GM18907 (cell line): ENCODE measurements at regions not wholly inside any gene's neighbourhood (a gene's known extent, or its start where the extent isn't known, plus 50 kb on each side); places are given as distances from the start of the nearest gene placed in this dataset.
"Not testable (repeated sequence)": the region's sequence is repeated elsewhere in the genome, so short reads cannot be mapped to it uniquely, and the experiment has no call there.

Experiments used
- ATAC-seq: cut with Tn5 transposase; IDR thresholded peaks from one replicate; pipeline ENCODE4 v1.9.1; 2021; ENCODE audit warnings: mild to moderate bottlenecking, moderate library complexity; ENCODE audit not compliant: unreplicated experiment

- no peak for ATAC-seq
Observed at GRCh38 chr15:59904450-59905135, 99.5 kb upstream of the FOXB1 start.

- no peak for ATAC-seq
Observed at GRCh38 chr15:59896663-59897074, 107.4 kb upstream of the FOXB1 start.

- no peak for ATAC-seq
Observed at GRCh38 chr15:59894835-59895234, 109.3 kb upstream of the FOXB1 start.

- ATAC-seq, result no peak
Observed at GRCh38 chr15:59892985-59893384, 111.1 kb upstream of the FOXB1 start.

GRCh38 chr15:59887870-59888269 is 116.2 kb upstream of the FOXB1 start:
- ATAC-seq, result not testable (repeated sequence)

- no peak for ATAC-seq
Observed at GRCh38 chr15:59887211-59887610, 116.9 kb upstream of the FOXB1 start.

GRCh38 chr15:59886441-59886840 is 117.7 kb upstream of the FOXB1 start:
- no peak for ATAC-seq

GRCh38 chr15:59885832-59886231 is 118.3 kb upstream of the FOXB1 start:
- no peak for ATAC-seq

GRCh38 chr15:59879506-59880265 is 124.4 kb upstream of the FOXB1 start:
- no peak for ATAC-seq

GRCh38 chr15:59876140-59876539 is 128.0 kb upstream of the FOXB1 start:
- ATAC-seq, result no peak

- no peak for ATAC-seq
Observed at GRCh38 chr15:59873644-59874272, 130.4 kb upstream of the FOXB1 start.

GRCh38 chr15:59867086-59867855 is 136.8 kb upstream of the FOXB1 start:
- no peak for ATAC-seq

GRCh38 chr15:59866642-59867041 is 137.5 kb upstream of the FOXB1 start:
- ATAC-seq, result no peak

GRCh38 chr15:59862191-59863155 is 141.6 kb upstream of the FOXB1 start:
- no peak for ATAC-seq

- no peak for ATAC-seq
Observed at GRCh38 chr15:59847968-59848367, 156.1 kb upstream of the FOXB1 start.

- no peak for ATAC-seq
Observed at GRCh38 chr15:59845942-59846499, 156.9 kb upstream of the BNIP2 start.

GRCh38 chr15:59843609-59844008 is 154.5 kb upstream of the BNIP2 start:
- no peak for ATAC-seq

GRCh38 chr15:59841036-59841435 is 151.9 kb upstream of the BNIP2 start:
- no peak for ATAC-seq

GRCh38 chr15:59839906-59840305 is 150.8 kb upstream of the BNIP2 start:
- no peak for ATAC-seq

GRCh38 chr15:59838900-59839299 is 149.8 kb upstream of the BNIP2 start:
- ATAC-seq, result no peak
